ENCODE measurements at regions not wholly inside any gene's neighbourhood (a gene's known extent, or its start where the extent isn't known, plus 50 kb on each side); places are given as distances from the start of the nearest gene placed in this dataset.

- no peak for TF ChIP-seq POLR2A (IDR thresholded peaks at IDR 0.05)
- TF ChIP-seq, protein P1, sequence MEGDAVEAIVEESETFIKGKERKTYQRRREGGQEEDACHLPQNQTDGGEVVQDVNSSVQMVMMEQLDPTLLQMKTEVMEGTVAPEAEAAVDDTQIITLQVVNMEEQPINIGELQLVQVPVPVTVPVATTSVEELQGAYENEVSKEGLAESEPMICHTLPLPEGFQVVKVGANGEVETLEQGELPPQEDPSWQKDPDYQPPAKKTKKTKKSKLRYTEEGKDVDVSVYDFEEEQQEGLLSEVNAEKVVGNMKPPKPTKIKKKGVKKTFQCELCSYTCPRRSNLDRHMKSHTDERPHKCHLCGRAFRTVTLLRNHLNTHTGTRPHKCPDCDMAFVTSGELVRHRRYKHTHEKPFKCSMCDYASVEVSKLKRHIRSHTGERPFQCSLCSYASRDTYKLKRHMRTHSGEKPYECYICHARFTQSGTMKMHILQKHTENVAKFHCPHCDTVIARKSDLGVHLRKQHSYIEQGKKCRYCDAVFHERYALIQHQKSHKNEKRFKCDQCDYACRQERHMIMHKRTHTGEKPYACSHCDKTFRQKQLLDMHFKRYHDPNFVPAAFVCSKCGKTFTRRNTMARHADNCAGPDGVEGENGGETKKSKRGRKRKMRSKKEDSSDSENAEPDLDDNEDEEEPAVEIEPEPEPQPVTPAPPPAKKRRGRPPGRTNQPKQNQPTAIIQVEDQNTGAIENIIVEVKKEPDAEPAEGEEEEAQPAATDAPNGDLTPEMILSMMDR (IDR thresholded peaks at IDR 0.05), result no peak
Observed at GRCh38 chr10:63042256-63042655, 90.9 kb upstream of the NRBF2 start.
